GM23248 (cell line): ENCODE measurements at regions not wholly inside any gene's neighbourhood (a gene's known extent, or its start where the extent isn't known, plus 50 kb on each side); places are given as distances from the start of the nearest gene placed in this dataset.

ENCODE experiments used
- EZH2 ChIP-seq: fragments of 200-600 bp; sonication (generic); IDR thresholded peaks from 2 replicates; pipeline ENCODE4 v1.6.1; 2018; ENCODE audit warnings: antibody characterized with exemption, mild to moderate bottlenecking; ENCODE audit not compliant: insufficient read depth, poor library complexity, severe bottlenecking
- EZH2phosphoT487 ChIP-seq: fragments of 200-600 bp; sonication (generic); IDR thresholded peaks from 2 replicates; pipeline ENCODE4 v1.6.1; 2018; ENCODE audit warnings: antibody characterized with exemption, moderate library complexity, mild to moderate bottlenecking, low read depth; ENCODE audit not compliant: insufficient read depth

GRCh38 chr2:128549094-128549493 lies 230.4 kb upstream of the HS6ST1 start:
- TF ChIP-seq EZH2phosphoT487 (no peak), EZH2 (no peak)
